HepG2 (cell line): ENCODE measurements at regions not wholly inside any gene's neighbourhood (a gene's known extent, or its start where the extent isn't known, plus 50 kb on each side); places are given as distances from the start of the nearest gene placed in this dataset.
A peak's percentile ranks its signal among the peaks of the same experiment; 100 is the strongest.

ENCODE experiments used
- ATAC-seq: fragments of 200-7000 bp; cut with Tn5 transposase; 3 replicates; pipeline ENCODE4 v1.9.1; 2020; ENCODE audit warnings: mild to moderate bottlenecking, moderate library complexity
- BruUV-seq: library from RNA; stranded (reverse); fragments of 400-500 nt; replicated peaks from 2 replicates; lab custom pipeline; 2021; lab: Mats Ljungman, UMichigan
- CTCF ChIA-PET: fragments of 300-600 bp; formaldehyde crosslinking; extraction: SDS; loops from one replicate; lab custom pipeline; 2021; ENCODE audit warnings: low total read pairs, inconsistent platforms, low intra/inter-chr PET ratio; lab: Yijun Ruan, JAX
- POLR2A ChIA-PET: fragments of 350-600 bp; sonication (Branson Sonifier 250); formaldehyde crosslinking; loops from one replicate; lab custom pipeline; 2020; ENCODE audit warnings: antibody characterized with exemption, inconsistent platforms; lab: Yijun Ruan, JAX
- DNase-seq: peaks from one replicate; pipeline ENCODE4 v3.0.0-alpha.2; 2015; ENCODE audit warnings: low spot score
- FAIRE-seq: peaks from 3 replicates; lab custom pipeline; 2011; peaks lifted over from hg19 to GRCh38; lab: Jason Lieb, UNC
- H2AFZ ChIP-seq: one replicate; pipeline ENCODE4 v1.6.1; 2011; ENCODE audit warnings: low read length, inconsistent platforms
- H3K27ac ChIP-seq: fragments of 300-600 bp; 3 replicates; pipeline ENCODE4 v1.8.0; 2011; ENCODE audit warnings: mixed run types, mild to moderate bottlenecking, mixed read lengths, low read length, inconsistent platforms; ENCODE audit not compliant: insufficient read depth; ENCODE audit errors: extremely low read length
- H3K27me3 ChIP-seq, 2 experiments: fragments of 200-600 bp in 1 of 2; 2 replicates in 1 of 2; 3 replicates in 1 of 2; pipeline versions ENCODE4 v1.6.0 to v1.8.0; 2011; ENCODE audit warnings: low read length in 2 of 2, mild to moderate bottlenecking in 2 of 2, moderate library complexity in 2 of 2, inconsistent platforms in 1 of 2; ENCODE audit not compliant: insufficient read depth in 2 of 2, control insufficient read depth in 1 of 2
- H3K36me3 ChIP-seq, 2 experiments: fragments of 200-600 bp in 1 of 2; replicated peaks in 1 of 2; 2 replicates in 1 of 2; 3 replicates in 1 of 2; pipeline versions ENCODE4 v1.5.1 to v1.8.0; 2011; ENCODE audit warnings: low read length in 2 of 2, inconsistent platforms in 1 of 2; ENCODE audit not compliant: insufficient read depth in 2 of 2, control insufficient read depth in 1 of 2
- H3K4me1 ChIP-seq: 2 replicates; pipeline ENCODE4 v1.5.1; 2012; ENCODE audit warnings: low read length, inconsistent platforms; ENCODE audit not compliant: insufficient read depth
- H3K4me2 ChIP-seq: 2 replicates; pipeline ENCODE4 v1.6.0; 2011; ENCODE audit warnings: low read depth, low read length, inconsistent platforms
- H3K4me3 ChIP-seq, 3 experiments: fragments of 200-600 bp in 1 of 3; sonication (generic), shearing (Covaris generic) in 1 of 3; replicated peaks in 1 of 3; 2 replicates each; pipeline ENCODE4 v1.5.1; 2011 to 2016; ENCODE audit warnings: low read length in 3 of 3, inconsistent platforms in 2 of 3, low read depth in 2 of 3, mild to moderate bottlenecking in 2 of 3, control low read depth in 1 of 3, mixed read lengths in 1 of 3; ENCODE audit not compliant: insufficient read depth in 1 of 3
- H3K79me2 ChIP-seq: one replicate; pipeline ENCODE4 v1.6.1; 2011; ENCODE audit warnings: low read length, inconsistent platforms; ENCODE audit not compliant: insufficient read depth
- H3K9ac ChIP-seq: 2 replicates; pipeline ENCODE4 v1.6.0; 2011; ENCODE audit warnings: mild to moderate bottlenecking, low read depth, low read length, inconsistent platforms; ENCODE audit not compliant: insufficient read depth
- H3K9me3 ChIP-seq: 2 replicates; pipeline ENCODE4 v1.5.1; 2012; ENCODE audit warnings: mild to moderate bottlenecking, low read length
- H4K20me1 ChIP-seq: 2 replicates; pipeline ENCODE4 v1.6.0; 2011; ENCODE audit warnings: inconsistent platforms, mild to moderate bottlenecking, low read length, moderate library complexity; ENCODE audit not compliant: insufficient read depth
- CBX1 ChIP-seq: IDR thresholded peaks from one replicate; pipeline ENCODE4 v1.6.1; 2016; ENCODE audit warnings: antibody characterized with exemption, low read depth
- TFDP1 ChIP-seq: IDR thresholded peaks from 2 replicates; pipeline ENCODE4 v1.6.1; 2016; ENCODE audit warnings: missing compliant biosample characterization, missing genetic modification reagents, borderline replicate concordance
- XRCC5 ChIP-seq: fragments of 200-400 bp; formaldehyde crosslinking; optimal IDR thresholded peaks from 2 replicates; pipeline ENCODE3; 2017; ENCODE audit warnings: mild to moderate bottlenecking, low read length
- ZMYM4 ChIP-seq: sonication (generic); formaldehyde crosslinking; IDR thresholded peaks from 2 replicates; pipeline ENCODE4 v1.8.1; 2023; ENCODE audit warnings: mild to moderate bottlenecking, missing genetic modification reagents
- ZNF331 ChIP-seq: sonication (generic); formaldehyde crosslinking; IDR thresholded peaks from 2 replicates; pipeline ENCODE4 v1.4.0; 2020; ENCODE audit warnings: missing genetic modification reagents
- in situ Hi-C: cut with HindIII; loops from 2 replicates; pipeline ENCODE4 v1.10.0; 2017; ENCODE audit warnings: low pct_unique_long_range_greater_than_20kb; ENCODE audit not compliant: extremely low pct_ligation_motif_present
- intact Hi-C: fragments of 100-400 bp; cut with micrococcal nuclease; formaldehyde crosslinking; loops from one replicate; pipeline ENCODE4 v1.10.0; 2022; ENCODE audit not compliant: unreplicated experiment
- TF ChIP-seq, protein P1 (sequence below): sonication (generic); formaldehyde crosslinking; IDR thresholded peaks from 2 replicates; pipeline ENCODE4 v1.4.0; 2020; ENCODE audit warnings: mild to moderate bottlenecking, missing genetic modification reagents
- TF ChIP-seq, protein P2 (sequence below): IDR thresholded peaks from 2 replicates; pipeline ENCODE4 v1.6.1; 2016; ENCODE audit warnings: missing biosample characterization, missing genetic modification reagents, low read depth

GRCh38 chr1:232409584-232409983 lies 220.3 kb downstream of the SIPA1L2 start:
- no peaks in the 10 kb centered on the region for H3K79me2 ChIP-seq
- intact Hi-C loops (no loop called here), in situ Hi-C loops (no loop called here)
- peak; percentile 97 for TF ChIP-seq ZNF331 (CRISPR knock-in tag)
- TF ChIP-seq, protein P1, sequence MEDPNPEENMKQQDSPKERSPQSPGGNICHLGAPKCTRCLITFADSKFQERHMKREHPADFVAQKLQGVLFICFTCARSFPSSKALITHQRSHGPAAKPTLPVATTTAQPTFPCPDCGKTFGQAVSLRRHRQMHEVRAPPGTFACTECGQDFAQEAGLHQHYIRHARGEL (CRISPR knock-in tag) = no peak
- DNase-seq = no peak
- no peak overlapping the region for H3K4me2 ChIP-seq
- CTCF ChIA-PET = no interaction called here
- no peak for ATAC-seq
- no peak overlapping the region for H3K4me3 ChIP-seq
- H3K27me3 ChIP-seq = peaks cover 0 to 10% of the 10 kb centered on the region in 2 experiments; a peak in 2 of 5 replicates
- no peaks in the 10 kb centered on the region for H4K20me1 ChIP-seq
- no peak overlapping the region for H3K9ac ChIP-seq
- no peak for FAIRE-seq
- no peak overlapping the region for H3K27ac ChIP-seq
- H2AFZ ChIP-seq = no peak overlapping the region
- BruUV-seq = no TSS peak
- H3K9me3 ChIP-seq = peaks cover 7% of the 10 kb centered on the region
- H3K4me1 ChIP-seq = no peaks in the 10 kb centered on the region
- POLR2A ChIA-PET = no interaction called here
- H3K36me3 ChIP-seq = no peaks in the 10 kb centered on the region

- ATAC-seq (no peak), FAIRE-seq (no peak), DNase-seq (no peak)
- TF ChIP-seq CBX1 (no peak), XRCC5 (no peak), TFDP1 (CRISPR knock-in tag) (no peak), ZMYM4 (CRISPR knock-in tag) (no peak)
- TF ChIP-seq, protein P2, sequence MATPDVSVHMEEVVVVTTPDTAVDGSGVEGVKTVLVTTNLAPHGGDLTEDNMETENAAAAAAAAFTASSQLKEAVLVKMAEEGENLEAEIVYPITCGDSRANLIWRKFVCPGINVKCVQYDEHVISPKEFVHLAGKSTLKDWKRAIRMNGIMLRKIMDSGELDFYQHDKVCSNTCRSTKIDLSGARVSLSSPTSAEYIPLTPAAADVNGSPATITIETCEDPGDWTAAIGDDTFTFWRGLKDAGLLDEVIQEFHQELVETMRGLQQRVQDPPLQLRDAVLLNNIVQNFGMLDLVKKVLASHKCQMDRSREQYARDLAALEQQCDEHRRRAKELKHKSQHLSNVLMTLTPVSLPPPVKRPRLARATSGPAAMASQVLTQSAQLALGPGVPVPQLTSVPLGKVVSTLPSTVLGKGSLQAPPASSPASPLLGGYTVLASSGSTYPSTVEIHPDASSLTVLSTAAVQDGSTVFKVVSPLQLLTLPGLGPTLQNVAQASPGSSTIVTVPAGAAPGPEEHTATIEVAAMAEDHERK (CRISPR knock-in tag) = no peak
- Histone ChIP-seq H3K4me3 (no peak overlapping the region), H3K4me1 (no peaks in the 10 kb centered on the region), H3K36me3 (no peaks in the 10 kb centered on the region), H2AFZ (no peak overlapping the region), H3K9me3 (peaks cover 7% of the 10 kb centered on the region), H4K20me1 (no peaks in the 10 kb centered on the region), H3K79me2 (no peaks in the 10 kb centered on the region), H3K9ac (no peak overlapping the region), H3K27me3 (no peaks in the 10 kb centered on the region), H3K27ac (no peak overlapping the region), H3K4me2 (no peak overlapping the region)
- intact Hi-C loops (no loop called here), in situ Hi-C loops (no loop called here)
- no TSS peak for BruUV-seq
- CTCF ChIA-PET = no interaction called here
- POLR2A ChIA-PET = no interaction called here
Observed at GRCh38 chr1:232407120-232407519, 222.8 kb downstream of the SIPA1L2 start.
